Testis (tissue), 2 donors: ENCODE measurements at regions not wholly inside any gene's neighbourhood (a gene's known extent, or its start where the extent isn't known, plus 50 kb on each side); places are given as distances from the start of the nearest gene placed in this dataset.
A peak's percentile ranks its signal among the peaks of the same experiment; 100 is the strongest.

Experiments used
- DNase-seq: peaks from one replicate; pipeline ENCODE4 v3.0.0-alpha.2; 2019
- H3K27ac ChIP-seq, 2 donors: fragments of 200-600 bp; sonication (generic); one replicate each; pipeline ENCODE4 v1.5.1; 2019
- H3K27me3 ChIP-seq: fragments of 200-600 bp; sonication (generic); one replicate; pipeline ENCODE4 v1.5.1; 2019
- H3K36me3 ChIP-seq: fragments of 200-600 bp; sonication (generic); one replicate; pipeline ENCODE4 v1.5.1; 2017; ENCODE audit warnings: low read depth; ENCODE audit errors: missing control alignments
- H3K4me1 ChIP-seq: fragments of 200-600 bp; sonication (generic); one replicate; pipeline ENCODE4 v1.5.1; 2019
- H3K4me3 ChIP-seq, 2 donors: fragments of 200-600 bp; sonication (generic); one replicate each; pipeline ENCODE4 v1.5.1; 2017 to 2019
- H3K9me3 ChIP-seq: fragments of 200-600 bp; sonication (generic); one replicate; pipeline ENCODE4 v1.5.1; 2017
- POLR2A ChIP-seq: fragments of 450-650 bp; IDR thresholded peaks from one replicate; pipeline ENCODE4 v1.6.1; 2017; ENCODE audit warnings: antibody characterized with exemption, mild to moderate bottlenecking, moderate library complexity
- WGBS, 2 donors: methylation state at CpG; one replicate each; pipeline ENCODE4 v1.1.5; 2018; 5-methylcytosine and 5-hydroxymethylcytosine counted together
- intact Hi-C: fragments of 100-400 bp; cut with DNase I; formaldehyde crosslinking; loops from one replicate; pipeline ENCODE4 v1.15.1; 2023; ENCODE audit warnings: low total_unique reads
- TF ChIP-seq, protein P1 (sequence below), 3 experiments: fragments of 450-650 bp in 2 of 3; fragments of 200-600 bp in 1 of 3; sonication (generic) in 1 of 3; IDR thresholded peaks; one replicate each; pipeline ENCODE4 v1.5.1; 2016 to 2019; ENCODE audit warnings: antibody characterized with exemption in 3 of 3, mild to moderate bottlenecking in 2 of 3, moderate library complexity in 1 of 3

DNA sequence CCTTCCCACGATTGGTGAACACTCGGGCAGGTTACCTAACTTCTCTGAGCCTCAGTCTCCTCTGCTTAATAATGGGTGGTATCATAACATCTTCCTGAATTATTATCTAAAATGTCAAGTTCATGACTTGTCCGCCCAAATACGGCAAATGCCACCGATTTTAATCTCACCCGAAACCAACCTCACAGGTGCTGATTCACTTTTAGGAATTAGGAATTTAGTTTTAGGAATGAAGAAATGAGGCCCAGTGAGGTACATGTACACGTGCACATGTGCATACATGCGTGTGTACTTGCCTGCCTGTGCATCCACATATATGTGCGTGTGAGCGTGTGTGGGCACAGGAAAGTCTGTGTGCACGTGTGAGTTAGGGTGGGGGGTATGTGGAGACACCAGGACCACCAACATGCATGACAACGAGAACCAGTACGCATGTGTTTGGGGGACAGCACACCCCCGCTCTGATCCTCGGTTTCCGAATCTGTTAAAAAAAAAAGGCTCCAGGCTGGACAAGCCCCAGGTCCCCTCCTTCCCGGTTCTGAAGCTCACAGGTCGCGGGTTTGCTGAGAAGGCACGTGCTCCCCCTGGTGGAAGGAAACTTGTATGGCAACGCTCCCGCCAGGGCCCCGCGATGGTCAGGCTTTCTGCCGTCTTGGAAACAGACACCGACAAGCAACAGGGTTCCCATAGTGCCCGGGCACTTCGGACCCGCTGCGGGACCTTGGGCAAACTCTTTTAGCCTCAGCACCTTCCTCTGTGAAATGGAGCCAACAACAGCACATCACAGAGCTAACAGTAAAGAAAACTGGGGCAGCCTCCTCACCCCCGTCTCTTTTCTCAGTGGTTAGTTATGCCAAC is 219.2 kb downstream of the RBFOX3 start:
- TF ChIP-seq, protein P1, sequence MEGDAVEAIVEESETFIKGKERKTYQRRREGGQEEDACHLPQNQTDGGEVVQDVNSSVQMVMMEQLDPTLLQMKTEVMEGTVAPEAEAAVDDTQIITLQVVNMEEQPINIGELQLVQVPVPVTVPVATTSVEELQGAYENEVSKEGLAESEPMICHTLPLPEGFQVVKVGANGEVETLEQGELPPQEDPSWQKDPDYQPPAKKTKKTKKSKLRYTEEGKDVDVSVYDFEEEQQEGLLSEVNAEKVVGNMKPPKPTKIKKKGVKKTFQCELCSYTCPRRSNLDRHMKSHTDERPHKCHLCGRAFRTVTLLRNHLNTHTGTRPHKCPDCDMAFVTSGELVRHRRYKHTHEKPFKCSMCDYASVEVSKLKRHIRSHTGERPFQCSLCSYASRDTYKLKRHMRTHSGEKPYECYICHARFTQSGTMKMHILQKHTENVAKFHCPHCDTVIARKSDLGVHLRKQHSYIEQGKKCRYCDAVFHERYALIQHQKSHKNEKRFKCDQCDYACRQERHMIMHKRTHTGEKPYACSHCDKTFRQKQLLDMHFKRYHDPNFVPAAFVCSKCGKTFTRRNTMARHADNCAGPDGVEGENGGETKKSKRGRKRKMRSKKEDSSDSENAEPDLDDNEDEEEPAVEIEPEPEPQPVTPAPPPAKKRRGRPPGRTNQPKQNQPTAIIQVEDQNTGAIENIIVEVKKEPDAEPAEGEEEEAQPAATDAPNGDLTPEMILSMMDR (IDR thresholded peaks at IDR 0.05) = peak; percentile 84 to 93 (median 88)
- TF ChIP-seq POLR2A = no peak
- Histone ChIP-seq H3K36me3 (no peaks in the 10 kb centered on the region), H3K27me3 (no peaks in the 10 kb centered on the region), H3K4me1 (no peaks in the 10 kb centered on the region), H3K9me3 (no peaks in the 10 kb centered on the region), H3K4me3 (no peak overlapping the region), H3K27ac (no peak overlapping the region)
- intact Hi-C loops = loop anchor here (5.0 to 10.0 kb wide), 2 partner anchors 304 to 313 kb away; no protein-coding TSS in a partner anchor
- WGBS, 2 donors = 35 to 45% methylated on average over 26 to 31 of the region's 31 CpGs
- DNase-seq = peak; percentile 85

- intact Hi-C loops = loop anchor here (5.0 to 10.0 kb wide), 2 partner anchors 303 to 315 kb away; no protein-coding TSS in a partner anchor
- no peaks in the 10 kb centered on the region for H3K27me3 ChIP-seq
- WGBS, 2 donors = 91 to 96% methylated on average over 10 to 14 of the region's 19 CpGs
- no peaks in the 10 kb centered on the region for H3K4me1 ChIP-seq
- H3K27ac ChIP-seq = no peak overlapping the region
- no peaks in the 10 kb centered on the region for H3K9me3 ChIP-seq
- H3K36me3 ChIP-seq = no peaks in the 10 kb centered on the region
- no peak for TF ChIP-seq POLR2A
- TF ChIP-seq, protein P1 (IDR thresholded peaks at IDR 0.05) = no peak
- DNase-seq = no peak
- no peak overlapping the region for H3K4me3 ChIP-seq
Observed at GRCh38 chr17:79389896-79390295, 221.0 kb downstream of the RBFOX3 start.

GRCh38 chr17:79388556-79389295 is 222.1 kb downstream of the RBFOX3 start:
- intact Hi-C loops = no loop called here
- peak; percentile 74 for DNase-seq
- no peak overlapping the region for H3K27ac ChIP-seq

GRCh38 chr17:79387783-79388182 is 223.1 kb downstream of the RBFOX3 start:
- Histone ChIP-seq H3K27ac (no peak overlapping the region), H3K9me3 (no peaks in the 10 kb centered on the region), H3K36me3 (no peaks in the 10 kb centered on the region), H3K4me1 (no peaks in the 10 kb centered on the region), H3K4me3 (no peak overlapping the region), H3K27me3 (no peaks in the 10 kb centered on the region)
- 74 to 84% methylated on average over 6 of the region's 6 CpGs for WGBS, 2 donors
- intact Hi-C loops = no loop called here
- no peak for TF ChIP-seq POLR2A
- TF ChIP-seq, protein P1 (IDR thresholded peaks at IDR 0.05) = no peak
- no peak for DNase-seq

More at GRCh38 chr17:79388556-79389295, 222.1 kb downstream of the RBFOX3 start:
- Histone ChIP-seq H3K4me1 (no peaks in the 10 kb centered on the region), H3K27me3 (no peaks in the 10 kb centered on the region), H3K9me3 (no peaks in the 10 kb centered on the region), H3K4me3 (no peak overlapping the region), H3K36me3 (no peaks in the 10 kb centered on the region)
- TF ChIP-seq, protein P1 (IDR thresholded peaks at IDR 0.05) = peak; percentile 44 to 70 (median 64)
- no peak for TF ChIP-seq POLR2A
- 55 to 58% methylated on average over 28 of the region's 28 CpGs for WGBS, 2 donors
